Uterus (tissue), 3 donors: ENCODE measurements at regions not wholly inside any gene's neighbourhood (a gene's known extent, or its start where the extent isn't known, plus 50 kb on each side); places are given as distances from the start of the nearest gene placed in this dataset.

Experiments used
- DNase-seq, 2 donors: peaks; one replicate each; pipeline ENCODE4 v3.0.0-alpha.2; 2019 to 2020
- H3K27ac ChIP-seq, 2 donors: fragments of 200-600 bp; sonication (generic); 1 replicate in 1 of 2; 2 replicates in 1 of 2; pipeline ENCODE4 v1.5.1; 2016 to 2018
- H3K27me3 ChIP-seq, 2 donors: fragments of 200-600 bp; sonication (generic); one replicate each; pipeline ENCODE4 v1.5.1; 2018 to 2019; ENCODE audit warnings: control low read depth in 1 of 2
- H3K36me3 ChIP-seq, 2 donors: fragments of 200-600 bp; sonication (generic); one replicate each; pipeline ENCODE4 v1.5.1; 2019; ENCODE audit warnings: control low read depth in 1 of 2
- H3K4me1 ChIP-seq, 2 donors: fragments of 200-600 bp; sonication (generic); one replicate each; pipeline ENCODE4 v1.5.1; 2018 to 2019; ENCODE audit warnings: control low read depth in 1 of 2
- H3K4me3 ChIP-seq, 2 donors: fragments of 200-600 bp; sonication (generic); 1 replicate in 1 of 2; 2 replicates in 1 of 2; pipeline ENCODE4 v1.5.1; 2018 to 2019; ENCODE audit warnings: mild to moderate bottlenecking in 1 of 2
- H3K9me3 ChIP-seq, 2 donors: fragments of 200-600 bp; sonication (generic); one replicate each; pipeline ENCODE4 v1.5.1; 2019; ENCODE audit warnings: control low read depth in 1 of 2
- POLR2A ChIP-seq, 2 donors: fragments of 450-650 bp; IDR thresholded peaks; one replicate each; pipeline ENCODE4 v1.6.1; 2016; ENCODE audit warnings: antibody characterized with exemption in 2 of 2, mild to moderate bottlenecking in 1 of 2, moderate library complexity in 1 of 2
- intact Hi-C: fragments of 100-400 bp; cut with DNase I; formaldehyde crosslinking; loops from one replicate; pipeline ENCODE4 v1.15.1; 2023; ENCODE audit warnings: low total_unique reads
- TF ChIP-seq, protein P1 (sequence below), 4 experiments: fragments of 200-600 bp in 2 of 4; fragments of 450-650 bp in 2 of 4; sonication (generic) in 2 of 4; IDR thresholded peaks; one replicate each; pipeline ENCODE4 v1.5.1; 2016 to 2019; ENCODE audit warnings: antibody characterized with exemption in 4 of 4, mild to moderate bottlenecking in 2 of 4, moderate library complexity in 1 of 4
- donor health status: DM: yes; HTN: yes; CAD: no.

GRCh38 chr13:83937579-83937978, 55.3 kb upstream of the SLITRK1 start:
- H3K36me3 ChIP-seq = no peaks in the 10 kb centered on the region
- DNase-seq = no peak
- no peak for TF ChIP-seq POLR2A (IDR thresholded peaks at IDR 0.05)
- TF ChIP-seq, protein P1, sequence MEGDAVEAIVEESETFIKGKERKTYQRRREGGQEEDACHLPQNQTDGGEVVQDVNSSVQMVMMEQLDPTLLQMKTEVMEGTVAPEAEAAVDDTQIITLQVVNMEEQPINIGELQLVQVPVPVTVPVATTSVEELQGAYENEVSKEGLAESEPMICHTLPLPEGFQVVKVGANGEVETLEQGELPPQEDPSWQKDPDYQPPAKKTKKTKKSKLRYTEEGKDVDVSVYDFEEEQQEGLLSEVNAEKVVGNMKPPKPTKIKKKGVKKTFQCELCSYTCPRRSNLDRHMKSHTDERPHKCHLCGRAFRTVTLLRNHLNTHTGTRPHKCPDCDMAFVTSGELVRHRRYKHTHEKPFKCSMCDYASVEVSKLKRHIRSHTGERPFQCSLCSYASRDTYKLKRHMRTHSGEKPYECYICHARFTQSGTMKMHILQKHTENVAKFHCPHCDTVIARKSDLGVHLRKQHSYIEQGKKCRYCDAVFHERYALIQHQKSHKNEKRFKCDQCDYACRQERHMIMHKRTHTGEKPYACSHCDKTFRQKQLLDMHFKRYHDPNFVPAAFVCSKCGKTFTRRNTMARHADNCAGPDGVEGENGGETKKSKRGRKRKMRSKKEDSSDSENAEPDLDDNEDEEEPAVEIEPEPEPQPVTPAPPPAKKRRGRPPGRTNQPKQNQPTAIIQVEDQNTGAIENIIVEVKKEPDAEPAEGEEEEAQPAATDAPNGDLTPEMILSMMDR (IDR thresholded peaks at IDR 0.05) = no peak
- no peak overlapping the region for H3K4me3 ChIP-seq
- H3K9me3 ChIP-seq = no peaks in the 10 kb centered on the region
- intact Hi-C loops = no loop called here
- H3K4me1 ChIP-seq = no peaks in the 10 kb centered on the region
- H3K27me3 ChIP-seq = no peaks in the 10 kb centered on the region
- no peak overlapping the region for H3K27ac ChIP-seq

DNA sequence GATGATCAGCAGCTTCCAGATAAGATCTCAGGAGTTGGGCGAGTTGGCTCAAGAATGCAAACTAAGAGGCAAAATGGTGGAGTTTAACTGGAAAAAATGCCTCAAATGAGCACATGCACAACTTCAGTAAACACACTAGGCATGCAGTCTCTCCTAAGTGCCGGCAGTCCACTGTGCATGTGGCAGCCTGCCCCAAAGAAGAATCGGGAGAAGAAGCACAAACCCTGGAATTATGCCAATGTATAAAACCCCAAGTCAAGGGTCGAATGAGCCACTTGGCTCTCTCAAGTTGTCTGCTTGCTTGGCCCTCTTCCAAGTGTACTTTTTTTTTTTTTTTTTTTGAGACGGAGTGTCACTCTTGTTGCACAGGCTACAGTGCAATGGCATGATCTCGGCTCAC, 53.3 kb upstream of the SLITRK1 start:
- Histone ChIP-seq H3K36me3 (no peaks in the 10 kb centered on the region), H3K4me1 (no peaks in the 10 kb centered on the region), H3K27me3 (no peaks in the 10 kb centered on the region), H3K27ac (no peak overlapping the region), H3K9me3 (no peaks in the 10 kb centered on the region), H3K4me3 (no peak overlapping the region)
- TF ChIP-seq, protein P1 (IDR thresholded peaks at IDR 0.05) = no peak
- no peak for TF ChIP-seq POLR2A (IDR thresholded peaks at IDR 0.05)
- DNase-seq = no peak
- intact Hi-C loops = no loop called here
